ENCODE measurements at regions not wholly inside any gene's neighbourhood (a gene's known extent, or its start where the extent isn't known, plus 50 kb on each side); places are given as distances from the start of the nearest gene placed in this dataset.

GRCh38 chr13:78145276-78145675 lies 226.6 kb upstream of the EDNRB start:
- no peak overlapping the region for H3K4me3 ChIP-seq (ENCODE audit: control extremely low read depth in 1 of 5, extremely low read depth in 1 of 5, insufficient read depth in 1 of 5, low read depth in 2 of 5, low read length in 4 of 5)
- Mint-ChIP-seq H3K4me3 (no peak overlapping the region), H3K27ac (no peak overlapping the region), H3K4me1 (no peaks in the 10 kb centered on the region), H3K27me3 (peaks cover 2% of the 10 kb centered on the region), H3K9me3 (ENCODE audit: insufficient read depth) (no peaks in the 10 kb centered on the region)
- WGBS (ENCODE audit: insufficient coverage): no CpG with 5 or more reads among the region's 1 CpG
- POLR2A ChIA-PET: no interaction called here
- no peak overlapping the region for H3K27ac ChIP-seq (ENCODE audit: low read length in 2 of 2)
- TF ChIP-seq EZH2 (IDR thresholded peaks at IDR 0.05; ENCODE audit: borderline replicate concordance, insufficient read depth, low read depth, low read length, poor library complexity, severe bottlenecking): no peak
- TF ChIP-seq CTCF (IDR thresholded peaks at IDR 0.05): no peak
- no peak overlapping the region for H3K4me2 ChIP-seq (replicated peaks; ENCODE audit: low read depth, low read length, poor library complexity, severe bottlenecking)
- no peak for DNase-seq
- ATAC-seq (ENCODE audit: low read depth): no peak
- H3K9me3 ChIP-seq (ENCODE audit: control extremely low read depth in 1 of 3, control insufficient read depth in 2 of 3, insufficient read depth in 1 of 3, low read length in 2 of 3): no peaks in the 10 kb centered on the region
- no peaks in the 10 kb centered on the region for H3K4me1 ChIP-seq (ENCODE audit: control insufficient read depth in 2 of 2, insufficient read depth in 2 of 2, low read length in 2 of 2)
- intact Hi-C loops (cut with micrococcal nuclease): no loop called here
- H4K20me1 ChIP-seq (ENCODE audit: control insufficient read depth, insufficient read depth, low read length, poor library complexity, severe bottlenecking): no peaks in the 10 kb centered on the region
- H2AFZ ChIP-seq (ENCODE audit: insufficient read depth, low read depth, low read length, poor library complexity, severe bottlenecking): no peak overlapping the region
- H3K27me3 ChIP-seq (replicated peaks in 1 of 4; ENCODE audit: control extremely low read depth in 1 of 4, control insufficient read depth in 3 of 4, insufficient read depth in 4 of 4, low read length in 3 of 4): no peaks in the 10 kb centered on the region
- no peak overlapping the region for H3K9ac ChIP-seq (ENCODE audit: low read length)
- no peaks in the 10 kb centered on the region for H3K79me2 ChIP-seq (ENCODE audit: control insufficient read depth, insufficient read depth, low read length)
- H3K36me3 ChIP-seq (replicated peaks in 1 of 2; ENCODE audit: control extremely low read depth in 1 of 2, control insufficient read depth in 1 of 2, extremely low read depth in 1 of 2, insufficient read depth in 2 of 2, low read length in 1 of 2): no peaks in the 10 kb centered on the region
- CTCF ChIA-PET: interaction anchor here (3.3 kb wide), 1 partner anchor 8 kb away, joined by 18 read pairs; no protein-coding TSS in a partner anchor

- intact Hi-C loops (cut with micrococcal nuclease): loop anchor here (5.0 to 10.0 kb wide), 2 partner anchors 1108 to 1195 kb away; no protein-coding TSS in a partner anchor
Observed at GRCh38 chr13:78139765-78140164, 221.1 kb upstream of the EDNRB start.

More at GRCh38 chr13:78139765-78140164, 221.1 kb upstream of the EDNRB start:
- H3K4me3 Mint-ChIP-seq: no peak overlapping the region
- H3K27ac Mint-ChIP-seq: no peak overlapping the region
- ChIA-PET POLR2A (no interaction called here), CTCF (interaction anchor here (0.6 to 6.5 kb wide), 6 partner anchors 17 to 1401 kb away, joined by 3 to 74 read pairs (median 6); no protein-coding TSS in a partner anchor)
- Histone ChIP-seq H3K27me3 (replicated peaks in 1 of 4; ENCODE audit: control extremely low read depth in 1 of 4, control insufficient read depth in 3 of 4, insufficient read depth in 4 of 4, low read length in 3 of 4) (no peaks in the 10 kb centered on the region), H3K79me2 (ENCODE audit: control insufficient read depth, insufficient read depth, low read length) (no peaks in the 10 kb centered on the region), H3K36me3 (replicated peaks in 1 of 2; ENCODE audit: control extremely low read depth in 1 of 2, control insufficient read depth in 1 of 2, extremely low read depth in 1 of 2, insufficient read depth in 2 of 2, low read length in 1 of 2) (no peaks in the 10 kb centered on the region), H3K9ac (ENCODE audit: low read length) (no peak overlapping the region), H3K4me3 (ENCODE audit: control extremely low read depth in 1 of 5, extremely low read depth in 1 of 5, insufficient read depth in 1 of 5, low read depth in 2 of 5, low read length in 4 of 5) (no peak overlapping the region), H4K20me1 (ENCODE audit: control insufficient read depth, insufficient read depth, low read length, poor library complexity, severe bottlenecking) (no peaks in the 10 kb centered on the region), H3K9me3 (ENCODE audit: control extremely low read depth in 1 of 3, control insufficient read depth in 2 of 3, insufficient read depth in 1 of 3, low read length in 2 of 3) (no peaks in the 10 kb centered on the region), H2AFZ (ENCODE audit: insufficient read depth, low read depth, low read length, poor library complexity, severe bottlenecking) (peak overlapping the region; percentile 29), H3K4me1 (ENCODE audit: control insufficient read depth in 2 of 2, insufficient read depth in 2 of 2, low read length in 2 of 2) (peaks cover 7% of the 10 kb centered on the region in 2 donors), H3K27ac (ENCODE audit: low read length in 2 of 2) (no peak overlapping the region), H3K4me2 (replicated peaks; ENCODE audit: low read depth, low read length, poor library complexity, severe bottlenecking) (no peak overlapping the region)
- DNase-seq: no peak
- no CpG with 5 or more reads among the region's 2 CpGs for WGBS (ENCODE audit: insufficient coverage)
- TF ChIP-seq EZH2 (IDR thresholded peaks at IDR 0.05; ENCODE audit: borderline replicate concordance, insufficient read depth, low read depth, low read length, poor library complexity, severe bottlenecking): no peak
- no peak for TF ChIP-seq CTCF (IDR thresholded peaks at IDR 0.05)
- peaks cover 2% of the 10 kb centered on the region for H3K27me3 Mint-ChIP-seq
- no peak for ATAC-seq (ENCODE audit: low read depth)
- H3K4me1 Mint-ChIP-seq: peaks cover 5% of the 10 kb centered on the region
- H3K9me3 Mint-ChIP-seq (ENCODE audit: insufficient read depth): no peaks in the 10 kb centered on the region

All from B cell (primary cell).